ENCODE measurements at regions not wholly inside any gene's neighbourhood (a gene's known extent, or its start where the extent isn't known, plus 50 kb on each side); places are given as distances from the start of the nearest gene placed in this dataset.

- no peak for TF ChIP-seq CTCF (IDR thresholded peaks at IDR 0.05)
- TF ChIP-seq RCOR1 (IDR thresholded peaks at IDR 0.05; ENCODE audit: low read depth, low read length), result no peak
- no peak for TF ChIP-seq RFX5 (IDR thresholded peaks at IDR 0.05)
- TF ChIP-seq POLR2A (IDR thresholded peaks at IDR 0.05; ENCODE audit: low read length), result no peak
- no peak for TF ChIP-seq JUNB (IDR thresholded peaks at IDR 0.05)
- no peak for TF ChIP-seq PHF8 (IDR thresholded peaks at IDR 0.05; ENCODE audit: borderline replicate concordance, low read depth)
- no peak for TF ChIP-seq ELK1 (IDR thresholded peaks at IDR 0.05; ENCODE audit: low read depth, low read length)
- no peak for TF ChIP-seq KDM5A (IDR thresholded peaks at IDR 0.05)
- TF ChIP-seq RAD21 (conservative IDR thresholded peaks at IDR 0.05 in 1 of 2, IDR thresholded peaks at IDR 0.05 in 1 of 2), result no peak
- no peak for TF ChIP-seq MYC (IDR thresholded peaks at IDR 0.05; ENCODE audit: borderline replicate concordance, low read length)
- TF ChIP-seq SREBF2 (IDR thresholded peaks at IDR 0.05), result no peak
These were observed 428.3 kb upstream of the RASGRP1 start for GRCh38 chr15:38992930-38993329.

Data from A549 (cell line).